ENCODE measurements at regions not wholly inside any gene's neighbourhood (a gene's known extent, or its start where the extent isn't known, plus 50 kb on each side); places are given as distances from the start of the nearest gene placed in this dataset.
"Not testable (repeated sequence)": the region's sequence is repeated elsewhere in the genome, so short reads cannot be mapped to it uniquely, and the experiment has no call there.

GRCh38 chr11:64439772-64440491, 81.0 kb downstream of the RPS6KA4 start:
- TF ChIP-seq CTCF, POLR2A (IDR thresholded peaks at IDR 0.05): not testable (repeated sequence)
